NCI-H2081 treated with DMSO at 0.1 percent for 48 hours (cell line): ENCODE measurements at regions not wholly inside any gene's neighbourhood (a gene's known extent, or its start where the extent isn't known, plus 50 kb on each side); places are given as distances from the start of the nearest gene placed in this dataset.
"Not testable (repeated sequence)": the region's sequence is repeated elsewhere in the genome, so short reads cannot be mapped to it uniquely, and the experiment has no call there.

Experiments
- DNase-seq: peaks from one replicate; lab custom pipeline; 2025; lab: John Stamatoyannopoulos, UW

GRCh38 chr20:26373066-26373465 is 676.4 kb upstream of the ZNF337 start:
- DNase-seq = not testable (repeated sequence)

- no peak for DNase-seq
Measured at GRCh38 chr20:26354511-26354910, 657.9 kb upstream of the ZNF337 start.

- no peak for DNase-seq
Measured at GRCh38 chr20:26347396-26347795, 650.7 kb upstream of the ZNF337 start.

- not testable (repeated sequence) for DNase-seq
Measured at GRCh38 chr20:26340460-26341065, 643.9 kb upstream of the ZNF337 start.

- no peak for DNase-seq
Measured at GRCh38 chr20:26324177-26324576, 627.5 kb upstream of the ZNF337 start.

- DNase-seq = no peak
Measured at GRCh38 chr20:26315054-26315453, 618.4 kb upstream of the ZNF337 start.

GRCh38 chr20:26309720-26310119 is 613.1 kb upstream of the ZNF337 start:
- DNase-seq = not testable (repeated sequence)

- no peak for DNase-seq
Measured at GRCh38 chr20:26308961-26309360, 612.3 kb upstream of the ZNF337 start.

- no peak for DNase-seq
Measured at GRCh38 chr20:26295006-26295405, 598.4 kb upstream of the ZNF337 start.

- DNase-seq = not testable (repeated sequence)
Measured at GRCh38 chr20:26288379-26289061, 591.9 kb upstream of the ZNF337 start.

GRCh38 chr20:26279238-26279637 is 582.6 kb upstream of the ZNF337 start:
- DNase-seq = no peak

- no peak for DNase-seq
Measured at GRCh38 chr20:26277339-26277738, 580.7 kb upstream of the ZNF337 start.

GRCh38 chr20:26276554-26277210 is 580.0 kb upstream of the ZNF337 start:
- no peak for DNase-seq

GRCh38 chr20:26268762-26269161 is 572.1 kb upstream of the ZNF337 start:
- not testable (repeated sequence) for DNase-seq

GRCh38 chr20:26260925-26261324 is 564.3 kb upstream of the ZNF337 start:
- not testable (repeated sequence) for DNase-seq

GRCh38 chr20:26252311-26252975 is 555.8 kb upstream of the ZNF337 start:
- DNase-seq = not testable (repeated sequence)

GRCh38 chr20:26251376-26251775 is 554.7 kb upstream of the ZNF337 start:
- not testable (repeated sequence) for DNase-seq

- not testable (repeated sequence) for DNase-seq
Measured at GRCh38 chr20:26250249-26251114, 553.8 kb upstream of the ZNF337 start.

GRCh38 chr20:26243731-26244130 is 547.1 kb upstream of the ZNF337 start:
- no peak for DNase-seq

- not testable (repeated sequence) for DNase-seq
Measured at GRCh38 chr20:26220609-26221008, 524.0 kb upstream of the ZNF337 start.

- DNase-seq = not testable (repeated sequence)
Measured at GRCh38 chr20:26219546-26219945, 522.9 kb upstream of the ZNF337 start.

GRCh38 chr20:26218301-26218700 is 521.6 kb upstream of the ZNF337 start:
- no peak for DNase-seq
